NCI-H146 (cell line): ENCODE measurements at regions not wholly inside any gene's neighbourhood (a gene's known extent, or its start where the extent isn't known, plus 50 kb on each side); places are given as distances from the start of the nearest gene placed in this dataset.

Experiments
- DNase-seq: peaks from one replicate; lab custom pipeline; 2025; lab: John Stamatoyannopoulos, UW

- DNase-seq, result peak; percentile 97
Observed at GRCh38 chr1:181390410-181391077, 92.8 kb upstream of the CACNA1E start.

- DNase-seq, result peak; percentile 90
Observed at GRCh38 chr1:181391301-181391900, 91.9 kb upstream of the CACNA1E start.

- DNase-seq, result no peak
Observed at GRCh38 chr1:181392133-181392532, 91.2 kb upstream of the CACNA1E start.

- peak; percentile 16 for DNase-seq
Observed at GRCh38 chr1:181392613-181393220, 90.6 kb upstream of the CACNA1E start.

- DNase-seq, result no peak
Observed at GRCh38 chr1:181394766-181395165, 88.6 kb upstream of the CACNA1E start.

GRCh38 chr1:181396171-181396670 is 87.1 kb upstream of the CACNA1E start:
- no peak for DNase-seq

- no peak for DNase-seq
Observed at GRCh38 chr1:181396811-181397210, 86.5 kb upstream of the CACNA1E start.

GRCh38 chr1:181397845-181398244 is 85.5 kb upstream of the CACNA1E start:
- peak; percentile 80 for DNase-seq

GRCh38 chr1:181398544-181398943 is 84.8 kb upstream of the CACNA1E start:
- no peak for DNase-seq

- DNase-seq, result no peak
Observed at GRCh38 chr1:181405584-181405983, 77.7 kb upstream of the CACNA1E start.

- DNase-seq, result no peak
Observed at GRCh38 chr1:181406989-181407388, 76.3 kb upstream of the CACNA1E start.

GRCh38 chr1:181409981-181410380 is 73.3 kb upstream of the CACNA1E start:
- DNase-seq, result no peak

- DNase-seq, result no peak
Observed at GRCh38 chr1:181412746-181413145, 70.6 kb upstream of the CACNA1E start.

- DNase-seq, result no peak
Observed at GRCh38 chr1:181413195-181413815, 70.0 kb upstream of the CACNA1E start.

- DNase-seq, result no peak
Observed at GRCh38 chr1:181413836-181414235, 69.5 kb upstream of the CACNA1E start.

GRCh38 chr1:181416268-181416860 is 67.0 kb upstream of the CACNA1E start:
- no peak for DNase-seq

GRCh38 chr1:181417915-181418314 is 65.4 kb upstream of the CACNA1E start:
- DNase-seq, result no peak

GRCh38 chr1:181423301-181423918 is 59.9 kb upstream of the CACNA1E start:
- peak; percentile 87 for DNase-seq

- DNase-seq, result peak; percentile 84
Observed at GRCh38 chr1:181424786-181425403, 58.4 kb upstream of the CACNA1E start.

GRCh38 chr1:181425566-181425965 is 57.8 kb upstream of the CACNA1E start:
- DNase-seq, result no peak

- DNase-seq, result no peak
Observed at GRCh38 chr1:181429462-181429861, 53.9 kb upstream of the CACNA1E start.
